Heart left ventricle (tissue), 16 donors: ENCODE measurements at regions not wholly inside any gene's neighbourhood (a gene's known extent, or its start where the extent isn't known, plus 50 kb on each side); places are given as distances from the start of the nearest gene placed in this dataset.
"Not testable (repeated sequence)": the region's sequence is repeated elsewhere in the genome, so short reads cannot be mapped to it uniquely, and the experiment has no call there.

Experiments used
- ATAC-seq, 4 donors: fragments of 200-7000 bp; cut with Tn5 transposase; one replicate each; pipeline ENCODE4 v1.9.1; 2020 to 2022; ENCODE audit warnings: moderate library complexity in 4 of 4, mild to moderate bottlenecking in 3 of 4, moderate number of reproducible peaks in 1 of 4
- DNase-seq, 5 donors: peaks; one replicate each; pipeline ENCODE4 v3.0.0-alpha.2; 2020
- H3K27ac ChIP-seq, 12 donors: fragments of 200-600 bp; sonication (generic) in 4 of 12; one replicate each; pipeline versions ENCODE4 v1.5.0 to v1.8.0; 2016 to 2022; ENCODE audit warnings: mild to moderate bottlenecking in 2 of 12
- H3K27me3 ChIP-seq, 9 donors: fragments of 200-600 bp; sonication (generic) in 2 of 9; one replicate each; pipeline versions ENCODE4 v1.5.1 to v1.8.0; 2016 to 2022; ENCODE audit warnings: mild to moderate bottlenecking in 3 of 9
- H3K36me3 ChIP-seq, 9 donors: fragments of 200-600 bp; sonication (generic) in 2 of 9; one replicate each; pipeline versions ENCODE4 v1.5.0 to v1.8.0; 2018 to 2022; ENCODE audit warnings: mild to moderate bottlenecking in 2 of 9
- H3K4me1 ChIP-seq, 12 donors: fragments of 200-600 bp; sonication (generic) in 4 of 12; one replicate each; pipeline versions ENCODE4 v1.5.0 to v1.8.0; 2016 to 2022; ENCODE audit warnings: mild to moderate bottlenecking in 3 of 12
- H3K4me3 ChIP-seq, 12 donors: fragments of 200-600 bp; sonication (generic) in 4 of 12; one replicate each; pipeline versions ENCODE4 v1.5.0 to v1.8.0; 2017 to 2022; ENCODE audit warnings: mild to moderate bottlenecking in 9 of 12, moderate library complexity in 4 of 12
- H3K9me3 ChIP-seq, 12 donors: fragments of 200-600 bp; sonication (generic) in 4 of 12; one replicate each; pipeline versions ENCODE4 v1.5.0 to v1.8.0; 2016 to 2022; ENCODE audit warnings: mild to moderate bottlenecking in 1 of 12
- CTCF ChIP-seq, 12 donors: fragments of 200-600 bp; sonication (generic) in 4 of 12; IDR thresholded peaks; one replicate each; pipeline versions ENCODE4 v1.5.0 to v1.8.0; 2018 to 2022; ENCODE audit warnings: antibody characterized with exemption in 12 of 12, mild to moderate bottlenecking in 5 of 12
- POLR2A ChIP-seq, 2 donors: fragments of 450-650 bp; IDR thresholded peaks; one replicate each; pipeline ENCODE4 v1.6.1; 2017; ENCODE audit warnings: antibody characterized with exemption in 2 of 2, mild to moderate bottlenecking in 2 of 2, moderate library complexity in 2 of 2
- WGBS, 4 donors: extraction: QIAGEN DNeasy Blood & Tissue Kit in 2 of 4; methylation state at CpG; one replicate each; pipeline versions ENCODE4 v1.1.5 to v1.1.7; 2013 to 2018; 5-methylcytosine and 5-hydroxymethylcytosine counted together
- intact Hi-C, 10 donors: fragments of 100-400 bp; cut with DNase I; formaldehyde crosslinking; loops; one replicate each; pipeline versions ENCODE4 v1.11.1 to v1.14.2; 2022
- donor health status: ischemic (EF 13 %, LVEDD 7.1; RV severe dilation, severe dysfunction).
- donor health status: healthy with polysubstance abuse.
- donor health status: DM: no; HTN: yes; CAD: no.
- donor health status: DM: no; HTN: no; CAD: no.
- donor health status: ischemic (EF 25% LVEDD 6.9; RV normal size, moderate dysfunction).
- donor health status: ischemic (EF 25% LVEDD 5.7; RV mildly dilated, moderate dysfunction).
- donor health status: healthy.
- donor health status: DM: yes; HTN: yes; CAD: no.
- donor health status: ischemic (EF 35%, LVEDD 5.7; RV mildly dilated, moderate dysfunction).
- donor health status: nonischemic (EF 11% LVEDD 7.7; RV severe dilation, severe dysfunction).
- donor health status: DM: yes; HTN: yes; CAD: no.
- donor health status: PGD.
- donor health status: ischemic (EF 29% LVEDD 5.4; RV normal size, mild dysfunction).
- donor health status: nonischemic (EF 23%, LVEDD 6.1; RV moderate dilation, normal function).

GRCh38 chr7:108648989-108649388 lies 79.3 kb downstream of the DNAJB9 start:
- H3K36me3 ChIP-seq, result no peaks in the 10 kb centered on the region
- H3K27ac ChIP-seq, result no peak overlapping the region
- ATAC-seq, result no peak
- TF ChIP-seq CTCF (IDR thresholded peaks at IDR 0.05), result no peak
- TF ChIP-seq POLR2A (IDR thresholded peaks at IDR 0.05), result no peak
- H3K9me3 ChIP-seq, result no peaks in the 10 kb centered on the region
- no peak for DNase-seq
- no peaks in the 10 kb centered on the region for H3K27me3 ChIP-seq
- no peaks in the 10 kb centered on the region for H3K4me1 ChIP-seq
- intact Hi-C loops, result no loop called here
- 74 to 78% (median 77%) methylated on average over 6 of the region's 6 CpGs for WGBS, 4 donors
- H3K4me3 ChIP-seq, result no peak overlapping the region

GRCh38 chr7:108650467-108650866 lies 80.8 kb downstream of the DNAJB9 start:
- no peak for TF ChIP-seq CTCF (IDR thresholded peaks at IDR 0.05)
- no peak for TF ChIP-seq POLR2A (IDR thresholded peaks at IDR 0.05)
- Histone ChIP-seq H3K27ac (no peak overlapping the region), H3K4me1 (no peaks in the 10 kb centered on the region), H3K4me3 (no peak overlapping the region), H3K9me3 (no peaks in the 10 kb centered on the region), H3K27me3 (no peaks in the 10 kb centered on the region), H3K36me3 (no peaks in the 10 kb centered on the region)
- no peak for ATAC-seq
- WGBS, 4 donors, result 26 to 49% (median 38%) methylated on average over 1 of the region's 1 CpG
- DNase-seq, result no peak
- intact Hi-C loops, result no loop called here

GRCh38 chr7:108652886-108653285 lies 83.2 kb downstream of the DNAJB9 start:
- intact Hi-C loops, result no loop called here
- H3K4me3 ChIP-seq, result no peak overlapping the region
- ATAC-seq (no peak), DNase-seq (no peak)
- H3K4me1 ChIP-seq, result no peaks in the 10 kb centered on the region
- H3K27me3 ChIP-seq, result no peaks in the 10 kb centered on the region
- TF ChIP-seq CTCF (IDR thresholded peaks at IDR 0.05) (no peak), POLR2A (IDR thresholded peaks at IDR 0.05) (no peak)
- no peaks in the 10 kb centered on the region for H3K9me3 ChIP-seq
- no peaks in the 10 kb centered on the region for H3K36me3 ChIP-seq
- no peak overlapping the region for H3K27ac ChIP-seq
- WGBS, 4 donors, result 90 to 94% (median 92%) methylated on average over 9 of the region's 9 CpGs

GRCh38 chr7:108653526-108653925 lies 83.9 kb downstream of the DNAJB9 start:
- no peaks in the 10 kb centered on the region for H3K4me1 ChIP-seq
- intact Hi-C loops, result no loop called here
- H3K4me3 ChIP-seq, result no peak overlapping the region
- no peaks in the 10 kb centered on the region for H3K9me3 ChIP-seq
- H3K36me3 ChIP-seq, result no peaks in the 10 kb centered on the region
- 76 to 91% (median 84%) methylated on average over 4 of the region's 4 CpGs for WGBS, 4 donors
- no peak for ATAC-seq
- no peak for TF ChIP-seq CTCF (IDR thresholded peaks at IDR 0.05)
- no peak for TF ChIP-seq POLR2A (IDR thresholded peaks at IDR 0.05)
- H3K27ac ChIP-seq, result no peak overlapping the region
- DNase-seq, result no peak
- no peaks in the 10 kb centered on the region for H3K27me3 ChIP-seq

GRCh38 chr7:108657140-108657726 lies 87.6 kb downstream of the DNAJB9 start:
- H3K36me3 ChIP-seq, H3K9me3 ChIP-seq, H3K4me1 ChIP-seq, H3K27me3 ChIP-seq, H3K27ac ChIP-seq, H3K4me3 ChIP-seq, ATAC-seq, intact Hi-C loops: not testable (repeated sequence)
- peak in 1 of 5 donors; percentile 44 for DNase-seq
- WGBS, 4 donors, result 91 to 97% (median 94%) methylated on average over 23 to 37 of the region's 37 CpGs
